WTC11 (cell line): ENCODE measurements at regions not wholly inside any gene's neighbourhood (a gene's known extent, or its start where the extent isn't known, plus 50 kb on each side); places are given as distances from the start of the nearest gene placed in this dataset.
A peak's percentile ranks its signal among the peaks of the same experiment; 100 is the strongest.

Experiments used
- ATAC-seq: fragments of 200-7000 bp; cut with Tn5 transposase; 2 replicates; pipeline ENCODE4 v1.10.0; 2021; ENCODE audit warnings: mild to moderate bottlenecking, moderate library complexity
- CTCF ChIA-PET: fragments of 300-600 bp; sonication (Branson Sonifier 250); formaldehyde crosslinking; loops from one replicate; lab custom pipeline; 2021; ENCODE audit warnings: antibody characterized with exemption; lab: Charles Lee
- POLR2A ChIA-PET: fragments of 350-600 bp; sonication (Branson Sonifier 250); formaldehyde crosslinking; loops from one replicate; lab custom pipeline; 2021; ENCODE audit warnings: antibody characterized with exemption; lab: Charles Lee
- DNase-seq: peaks from one replicate; pipeline ENCODE4 v3.0.0; 2021; ENCODE audit warnings: low spot score
- H3K27ac Mint-ChIP-seq: 2 replicates; pipeline ENCODE4 v1.8.0; 2021; ENCODE audit warnings: mixed read lengths
- H3K27me3 Mint-ChIP-seq: 2 replicates; pipeline ENCODE4 v1.8.0; 2021; ENCODE audit warnings: low read depth, mild to moderate bottlenecking, moderate library complexity, mixed read lengths
- H3K36me3 Mint-ChIP-seq: 2 replicates; pipeline ENCODE4 v1.8.0; 2021; ENCODE audit warnings: mixed read lengths
- H3K4me1 Mint-ChIP-seq: 2 replicates; pipeline ENCODE4 v1.8.0; 2022; ENCODE audit warnings: mixed read lengths
- H3K4me3 Mint-ChIP-seq: 2 replicates; pipeline ENCODE4 v1.8.0; 2021; ENCODE audit warnings: mild to moderate bottlenecking, moderate library complexity, mixed read lengths
- H3K9me3 Mint-ChIP-seq: 2 replicates; pipeline ENCODE4 v1.8.0; 2021; ENCODE audit warnings: mixed read lengths
- ARID4B ChIP-seq: sonication (generic); formaldehyde crosslinking; IDR thresholded peaks from 2 replicates; pipeline ENCODE4 v1.8.0; 2023; ENCODE audit warnings: missing genetic modification reagents, mild to moderate bottlenecking, borderline replicate concordance
- ATF2 ChIP-seq: sonication (generic); formaldehyde crosslinking; IDR thresholded peaks from 2 replicates; pipeline ENCODE4 v1.8.1; 2022; ENCODE audit warnings: low read depth, missing genetic modification reagents, borderline replicate concordance
- CBFB ChIP-seq: sonication (generic); formaldehyde crosslinking; IDR thresholded peaks from 2 replicates; pipeline ENCODE4 v1.8.1; 2022; ENCODE audit warnings: mild to moderate bottlenecking, low read depth, missing genetic modification reagents
- CDX4 ChIP-seq: fragments of 250-450 bp; sonication (Bioruptor Pico); IDR thresholded peaks from 2 replicates; pipeline ENCODE4 v1.9.0; 2021; ENCODE audit warnings: moderate library complexity, mild to moderate bottlenecking, inconsistent platforms, borderline replicate concordance
- CREM ChIP-seq: sonication (generic); formaldehyde crosslinking; IDR thresholded peaks from 2 replicates; pipeline ENCODE4 v1.8.1; 2022; ENCODE audit warnings: mild to moderate bottlenecking, missing genetic modification reagents, moderate library complexity
- E2F4 ChIP-seq: sonication (generic); formaldehyde crosslinking; IDR thresholded peaks from 2 replicates; pipeline ENCODE4 v1.8.1; 2022; ENCODE audit warnings: low read depth, mild to moderate bottlenecking, moderate library complexity, missing genetic modification reagents, borderline replicate concordance
- E2F5 ChIP-seq: sonication (generic); formaldehyde crosslinking; IDR thresholded peaks from 2 replicates; pipeline ENCODE4 v1.8.1; 2022; ENCODE audit warnings: mild to moderate bottlenecking, moderate library complexity, missing genetic modification reagents
- ERG ChIP-seq: fragments of 250-450 bp; sonication (Bioruptor Pico); IDR thresholded peaks from 2 replicates; pipeline ENCODE4 v1.8.0; 2021; ENCODE audit warnings: mild to moderate bottlenecking
- GTF2I ChIP-seq: fragments of 250-450 bp; sonication (Bioruptor Pico); conservative IDR thresholded peaks from 2 replicates; pipeline ENCODE4 v1.4.0; 2021; ENCODE audit warnings: mild to moderate bottlenecking
- HMGA2 ChIP-seq: fragments of 250-450 bp; sonication (Bioruptor Pico); IDR thresholded peaks from 2 replicates; pipeline ENCODE4 v1.4.0; 2021; ENCODE audit warnings: mild to moderate bottlenecking, moderate library complexity
- IRF1 ChIP-seq: sonication (generic); formaldehyde crosslinking; IDR thresholded peaks from 2 replicates; pipeline ENCODE4 v1.8.0; 2023; ENCODE audit warnings: missing genetic modification reagents
- NFE2L1 ChIP-seq: sonication (generic); formaldehyde crosslinking; IDR thresholded peaks from 2 replicates; pipeline ENCODE4 v1.8.1; 2023; ENCODE audit warnings: missing genetic modification reagents
- NR1H2 ChIP-seq: sonication (generic); formaldehyde crosslinking; IDR thresholded peaks from 2 replicates; pipeline ENCODE4 v1.9.0; 2021; ENCODE audit warnings: mild to moderate bottlenecking, moderate library complexity, missing genetic modification reagents
- NR2C2 ChIP-seq: sonication (generic); formaldehyde crosslinking; IDR thresholded peaks from 2 replicates; pipeline ENCODE4 v1.8.0; 2022; ENCODE audit warnings: mild to moderate bottlenecking, missing genetic modification reagents
- PRDM15 ChIP-seq: sonication (generic); formaldehyde crosslinking; IDR thresholded peaks from 2 replicates; pipeline ENCODE4 v1.8.0; 2022; ENCODE audit warnings: missing genetic modification reagents
- TEAD4 ChIP-seq: sonication (generic); formaldehyde crosslinking; IDR thresholded peaks from 2 replicates; pipeline ENCODE4 v1.8.0; 2022; ENCODE audit warnings: mild to moderate bottlenecking, missing genetic modification reagents
- ZNF121 ChIP-seq: sonication (generic); formaldehyde crosslinking; IDR thresholded peaks from 2 replicates; pipeline ENCODE4 v1.8.0; 2023; ENCODE audit warnings: missing genetic modification reagents
- ZNF232 ChIP-seq: sonication (generic); formaldehyde crosslinking; IDR thresholded peaks from 2 replicates; pipeline ENCODE4 v1.8.0; 2022; ENCODE audit warnings: mild to moderate bottlenecking, missing genetic modification reagents
- ZNF416 ChIP-seq: fragments of 250-450 bp; sonication (Bioruptor Pico); IDR thresholded peaks from 2 replicates; pipeline ENCODE4 v1.9.0; 2021; ENCODE audit warnings: mild to moderate bottlenecking, inconsistent platforms

GRCh38 chr3:72160351-72160750 lies 375.4 kb upstream of the PROK2 start (continued):
- no peak for TF ChIP-seq PRDM15 (CRISPR knock-in tag)
- TF ChIP-seq ZNF416 (CRISPR knock-in tag) = no peak
- no peak for TF ChIP-seq IRF1
- TF ChIP-seq TEAD4 (CRISPR knock-in tag) = no peak
- no peak for TF ChIP-seq HMGA2
- TF ChIP-seq E2F4 (CRISPR knock-in tag) = no peak
- no peak for TF ChIP-seq NR2C2 (CRISPR knock-in tag)
- no peak for TF ChIP-seq CDX4 (CRISPR knock-in tag)
- TF ChIP-seq ZNF232 (CRISPR knock-in tag) = no peak

- peaks cover 13% of the 10 kb centered on the region for H3K4me1 Mint-ChIP-seq
- CTCF ChIA-PET = interaction anchor here (0.7 kb wide), 1 partner anchor 106 kb away, joined by 3 read pairs; no protein-coding TSS in a partner anchor
- H3K4me3 Mint-ChIP-seq = no peak overlapping the region
Observed at GRCh38 chr3:72159487-72159886, 374.5 kb upstream of the PROK2 start.

GRCh38 chr3:72158639-72159326 lies 373.8 kb upstream of the PROK2 start:
- Mint-ChIP-seq H3K4me1 (peaks cover 13% of the 10 kb centered on the region), H3K9me3 (peaks cover 14% of the 10 kb centered on the region), H3K36me3 (peaks cover 7% of the 10 kb centered on the region; the same call in 1 of the 2 replicates), H3K27me3 (no peaks in the 10 kb centered on the region), H3K27ac (no peak overlapping the region), H3K4me3 (no peak overlapping the region)
- CTCF ChIA-PET = no interaction called here
- peak; percentile 65 for ATAC-seq
- DNase-seq = no peak
- POLR2A ChIA-PET = no interaction called here
- TF ChIP-seq ARID4B (no peak), E2F5 (CRISPR knock-in tag) (no peak), GTF2I (CRISPR knock-in tag) (no peak), ERG (CRISPR knock-in tag) (no peak), CBFB (CRISPR knock-in tag) (no peak)

More at GRCh38 chr3:72159487-72159886, 374.5 kb upstream of the PROK2 start:
- TF ChIP-seq ATF2 = no peak
- TF ChIP-seq CREM = no peak
- no peak for TF ChIP-seq NR1H2 (CRISPR knock-in tag)
- no peak for TF ChIP-seq NFE2L1 (CRISPR knock-in tag)
- TF ChIP-seq ZNF121 = no peak
- Mint-ChIP-seq H3K9me3 (peaks cover 7% of the 10 kb centered on the region), H3K27ac (no peak overlapping the region; the same call in 1 of the 2 replicates), H3K27me3 (no peaks in the 10 kb centered on the region), H3K36me3 (0 out of 2 replicates have a peak, but pooled peaks cover 3% of the 10 kb centered on the region)
- ATAC-seq = no peak
- no peak for DNase-seq
- POLR2A ChIA-PET = no interaction called here
